D721Med (cell line): ENCODE measurements at regions not wholly inside any gene's neighbourhood (a gene's known extent, or its start where the extent isn't known, plus 50 kb on each side); places are given as distances from the start of the nearest gene placed in this dataset.
"Not testable (repeated sequence)": the region's sequence is repeated elsewhere in the genome, so short reads cannot be mapped to it uniquely, and the experiment has no call there.

Source experiments
- DNase-seq: peaks from one replicate; pipeline ENCODE4 v3.0.0; 2011; ENCODE audit warnings: low spot score; ENCODE audit not compliant: insufficient read length
- FAIRE-seq: peaks from 2 replicates; lab custom pipeline; 2011; peaks lifted over from hg19 to GRCh38; lab: Jason Lieb, UNC
- TF ChIP-seq, protein P1 (sequence below): IDR thresholded peaks from 2 replicates; pipeline ENCODE4 v1.5.1; 2012; ENCODE audit warnings: mild to moderate bottlenecking, control low read depth; ENCODE audit not compliant: insufficient read depth; ENCODE audit errors: missing control alignments

DNA sequence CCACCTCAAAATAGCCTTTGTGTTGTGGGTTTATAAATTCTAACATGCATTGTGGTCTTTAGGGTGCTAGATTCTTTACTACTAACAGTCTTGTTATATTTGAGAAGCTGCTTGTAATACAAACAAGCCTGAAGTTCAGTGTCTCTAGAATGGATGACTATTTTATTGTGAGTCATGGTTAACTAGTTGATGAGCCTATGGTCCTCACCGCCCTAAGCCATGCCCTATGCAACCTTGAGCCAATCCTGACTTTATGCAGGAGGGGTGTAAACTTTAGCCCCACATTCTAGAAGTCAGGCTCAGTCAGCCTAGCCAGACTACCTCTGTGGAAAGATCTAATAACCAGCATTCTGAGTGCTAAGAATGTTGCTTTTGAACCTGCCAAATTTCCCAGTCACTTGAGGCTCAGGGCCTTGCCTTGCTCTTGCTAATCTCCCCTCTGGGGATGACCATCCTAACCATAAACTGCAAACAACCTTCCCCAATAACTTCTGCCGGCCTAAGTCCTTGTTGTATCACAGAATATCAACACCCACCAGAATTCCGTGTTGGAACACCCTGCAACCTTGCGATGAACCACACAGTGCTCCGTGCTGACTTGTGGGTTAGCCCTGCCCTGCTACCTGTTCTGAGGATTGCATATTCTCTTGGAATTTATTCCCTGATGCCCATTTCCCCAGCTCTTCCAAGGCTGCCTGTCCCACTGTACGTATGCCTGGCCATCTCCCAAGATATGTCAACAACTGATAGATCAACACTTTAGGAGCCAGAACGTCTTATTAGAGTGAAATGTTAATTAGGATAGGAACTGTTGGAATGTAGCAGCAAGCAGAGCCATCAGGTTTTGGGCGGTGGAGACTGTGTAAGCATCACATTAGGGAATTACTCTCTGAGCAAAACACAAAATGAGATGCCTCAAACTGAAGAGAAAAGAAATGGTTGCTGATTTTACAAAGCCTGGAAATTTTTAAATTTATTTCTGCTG, 71.7 kb upstream of the CEP85L start:
- TF ChIP-seq, protein P1, sequence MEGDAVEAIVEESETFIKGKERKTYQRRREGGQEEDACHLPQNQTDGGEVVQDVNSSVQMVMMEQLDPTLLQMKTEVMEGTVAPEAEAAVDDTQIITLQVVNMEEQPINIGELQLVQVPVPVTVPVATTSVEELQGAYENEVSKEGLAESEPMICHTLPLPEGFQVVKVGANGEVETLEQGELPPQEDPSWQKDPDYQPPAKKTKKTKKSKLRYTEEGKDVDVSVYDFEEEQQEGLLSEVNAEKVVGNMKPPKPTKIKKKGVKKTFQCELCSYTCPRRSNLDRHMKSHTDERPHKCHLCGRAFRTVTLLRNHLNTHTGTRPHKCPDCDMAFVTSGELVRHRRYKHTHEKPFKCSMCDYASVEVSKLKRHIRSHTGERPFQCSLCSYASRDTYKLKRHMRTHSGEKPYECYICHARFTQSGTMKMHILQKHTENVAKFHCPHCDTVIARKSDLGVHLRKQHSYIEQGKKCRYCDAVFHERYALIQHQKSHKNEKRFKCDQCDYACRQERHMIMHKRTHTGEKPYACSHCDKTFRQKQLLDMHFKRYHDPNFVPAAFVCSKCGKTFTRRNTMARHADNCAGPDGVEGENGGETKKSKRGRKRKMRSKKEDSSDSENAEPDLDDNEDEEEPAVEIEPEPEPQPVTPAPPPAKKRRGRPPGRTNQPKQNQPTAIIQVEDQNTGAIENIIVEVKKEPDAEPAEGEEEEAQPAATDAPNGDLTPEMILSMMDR, result no peak
- DNase-seq, result no peak
- FAIRE-seq, result no peak

DNA sequence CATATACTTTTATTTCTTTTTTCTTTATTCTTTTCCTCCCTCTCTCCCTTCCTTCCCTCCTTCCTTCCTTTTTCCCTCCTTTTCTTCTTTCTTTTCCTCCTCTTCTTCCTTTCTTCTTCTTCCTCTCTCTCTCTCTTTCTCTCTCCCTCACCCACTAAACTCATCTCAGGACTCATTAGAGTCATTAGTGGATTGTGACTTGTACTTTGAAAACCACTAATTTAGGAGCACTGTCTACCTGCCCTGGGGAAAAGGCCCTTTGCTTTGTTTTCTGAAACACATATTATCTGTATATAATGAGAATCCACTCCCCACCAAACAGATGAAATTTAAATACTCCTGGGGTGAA, 68.7 kb upstream of the CEP85L start:
- TF ChIP-seq, protein P1, result no peak
- DNase-seq (no peak), FAIRE-seq (no peak)

DNA sequence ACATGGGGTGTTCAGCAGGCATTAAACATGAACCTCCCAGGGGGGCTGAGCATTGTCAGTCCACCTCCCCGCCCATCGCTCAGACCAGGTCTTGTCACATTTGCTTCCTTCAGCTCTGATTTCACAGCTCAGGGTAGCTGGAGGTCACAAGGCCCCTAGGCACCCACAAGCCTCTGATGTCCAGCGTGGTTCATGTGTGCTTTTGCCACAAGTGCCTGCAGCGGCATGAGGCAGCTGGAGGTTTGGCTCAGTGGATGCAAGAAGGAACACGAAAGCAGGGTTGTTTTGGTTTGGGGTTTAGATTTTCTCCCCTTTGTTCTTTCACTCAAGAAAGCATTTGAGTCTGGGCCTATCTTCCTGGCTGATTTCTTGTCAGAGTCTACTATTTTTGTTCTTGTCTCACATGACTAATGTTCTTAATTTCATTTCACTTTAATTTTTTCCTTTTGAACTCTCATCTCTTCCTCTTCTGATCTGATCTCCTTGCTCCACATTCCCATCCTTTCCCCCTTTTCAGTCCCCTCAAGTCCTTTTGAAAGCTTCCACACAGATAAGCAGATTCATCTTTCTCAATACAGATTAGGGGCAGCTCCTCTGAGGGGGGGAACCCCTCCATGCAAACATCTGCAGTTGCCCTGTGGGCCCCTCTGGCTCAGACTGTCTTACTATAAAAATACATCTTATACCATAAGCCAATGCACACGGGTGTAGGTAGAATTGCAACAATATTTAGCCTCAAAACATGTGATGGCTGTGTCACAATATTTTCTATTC, 68.1 kb upstream of the CEP85L start:
- TF ChIP-seq, protein P1, result no peak
- DNase-seq, result no peak
- FAIRE-seq, result no peak

DNA sequence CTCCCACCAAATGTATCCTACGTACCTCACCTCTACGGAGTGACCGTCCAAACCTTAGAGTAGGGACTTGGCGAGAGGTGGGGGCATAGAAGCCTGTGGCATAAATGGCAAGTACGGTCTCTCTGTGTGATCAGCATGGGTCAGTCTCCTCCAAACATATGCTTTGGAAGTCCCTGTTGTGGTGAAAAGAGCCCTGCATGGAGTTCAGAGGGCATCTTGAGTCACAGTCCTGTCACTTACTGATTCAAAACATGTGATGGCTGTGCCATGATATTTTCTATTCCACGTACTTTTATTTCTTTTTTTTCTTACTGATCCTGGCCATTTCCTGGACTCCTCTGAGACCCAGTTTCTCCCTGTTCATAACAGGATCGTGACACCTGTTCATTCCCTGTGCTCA, 67.5 kb upstream of the CEP85L start:
- no peak for DNase-seq
- no peak for FAIRE-seq
- TF ChIP-seq, protein P1, result no peak

DNA sequence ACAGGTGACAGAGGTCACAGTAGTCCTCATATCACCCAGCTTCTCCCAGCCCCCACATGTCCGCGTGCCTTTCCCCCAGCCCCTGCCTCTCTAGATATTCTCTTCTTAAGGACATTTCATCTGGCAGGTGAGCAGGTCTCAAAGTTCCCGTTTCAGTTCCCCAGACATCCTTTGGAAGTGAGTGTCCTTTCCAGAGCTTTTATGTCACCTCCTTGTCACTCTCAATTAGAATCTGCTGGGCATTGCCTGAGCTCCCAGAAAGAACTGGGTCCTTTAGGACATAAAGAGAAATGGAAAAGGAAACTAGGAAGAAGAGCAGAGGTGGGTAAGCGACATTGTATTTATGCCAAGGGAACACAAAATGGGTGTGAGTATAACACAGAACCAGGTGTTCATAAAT, 66.9 kb upstream of the CEP85L start:
- DNase-seq (no peak), FAIRE-seq (no peak)

DNA sequence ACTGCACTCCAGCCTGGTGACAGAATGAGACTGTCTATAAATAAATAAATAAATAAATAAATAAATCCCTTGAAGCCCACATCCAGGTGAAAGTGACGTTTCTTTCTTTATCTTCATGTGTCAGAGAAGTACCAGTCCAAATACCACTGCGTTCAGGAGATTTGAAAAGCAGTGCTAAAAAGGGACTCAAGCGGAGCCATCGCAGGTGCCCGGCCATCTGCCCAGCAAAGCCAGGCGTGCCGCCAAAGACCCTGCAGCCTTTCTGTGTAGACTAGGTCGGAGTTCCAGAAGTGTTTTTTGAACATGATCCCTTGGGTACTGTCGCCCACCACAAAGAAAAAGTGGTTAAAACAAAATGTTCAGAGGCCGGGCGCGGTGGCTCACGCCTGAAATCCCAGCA, 65.7 kb upstream of the CEP85L start:
- TF ChIP-seq, protein P1, result no peak
- no peak for DNase-seq
- FAIRE-seq, result no peak

More for the DNA sequence above, 66.9 kb upstream of the CEP85L start:
- TF ChIP-seq, protein P1, result no peak

DNA sequence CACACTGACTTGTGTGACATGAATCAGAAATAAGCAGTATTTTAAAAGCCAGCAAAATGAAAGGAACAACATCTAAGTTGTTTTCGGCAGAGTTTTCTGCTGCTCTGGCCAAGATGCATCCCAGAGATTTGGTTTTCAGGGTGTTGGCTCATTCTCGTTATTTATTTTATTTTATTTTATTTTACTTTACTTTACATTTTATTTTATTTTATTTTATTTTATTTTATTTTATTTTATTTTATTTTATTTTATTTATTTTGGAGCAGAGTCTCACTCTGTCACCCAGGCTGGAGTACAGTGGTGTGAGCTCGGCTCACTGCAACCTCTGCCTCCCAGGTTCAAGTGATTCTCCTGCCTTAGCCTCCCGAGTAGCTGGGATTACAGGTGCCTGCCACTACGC, 64.5 kb upstream of the CEP85L start:
- DNase-seq, FAIRE-seq: not testable (repeated sequence)
